OCI-LY7 (cell line): ENCODE measurements at regions not wholly inside any gene's neighbourhood (a gene's known extent, or its start where the extent isn't known, plus 50 kb on each side); places are given as distances from the start of the nearest gene placed in this dataset.

Source experiments
- CTCF ChIP-seq: fragments of 200-600 bp; sonication (generic); conservative IDR thresholded peaks from 2 replicates; pipeline ENCODE4 v1.5.1; 2014; ENCODE audit warnings: mild to moderate bottlenecking, antibody characterized with exemption, low read length, moderate library complexity, mixed read lengths
- EZH2phosphoT487 ChIP-seq: fragments of 200-600 bp; sonication (generic); IDR thresholded peaks from 2 replicates; pipeline ENCODE4 v1.6.1; 2018; ENCODE audit warnings: low read depth, borderline replicate concordance, mild to moderate bottlenecking, mixed run types, antibody characterized with exemption, low read length, moderate library complexity, mixed read lengths

GRCh38 chr7:110418659-110419280 is 672.2 kb upstream of the LRRN3 start:
- no peak for TF ChIP-seq CTCF
- TF ChIP-seq EZH2phosphoT487: no peak
